AG08395 (cell line): ENCODE measurements at regions not wholly inside any gene's neighbourhood (a gene's known extent, or its start where the extent isn't known, plus 50 kb on each side); places are given as distances from the start of the nearest gene placed in this dataset.
"Not testable (repeated sequence)": the region's sequence is repeated elsewhere in the genome, so short reads cannot be mapped to it uniquely, and the experiment has no call there.

Experiments used
- DNase-seq: peaks from one replicate; pipeline ENCODE4 v3.0.0; 2012; ENCODE audit warnings: mixed read lengths, low spot score

- no peak for DNase-seq
These were observed 273.3 kb upstream of the IRAK1BP1 start for GRCh38 chr6:78593898-78594667.

GRCh38 chr6:78594668-78595066, 272.7 kb upstream of the IRAK1BP1 start:
- no peak for DNase-seq

- no peak for DNase-seq
These were observed 269.4 kb upstream of the IRAK1BP1 start for GRCh38 chr6:78597966-78598365.

- peak; percentile 77 for DNase-seq
These were observed 268.4 kb upstream of the IRAK1BP1 start for GRCh38 chr6:78598966-78599365.

GRCh38 chr6:78599526-78599925, 267.8 kb upstream of the IRAK1BP1 start:
- no peak for DNase-seq

- DNase-seq, result peak; percentile 54
These were observed 261.4 kb upstream of the IRAK1BP1 start for GRCh38 chr6:78605909-78606446.

GRCh38 chr6:78607189-78607588, 260.2 kb upstream of the IRAK1BP1 start:
- DNase-seq, result peak; percentile 27

GRCh38 chr6:78611102-78611620, 256.2 kb upstream of the IRAK1BP1 start:
- no peak for DNase-seq

GRCh38 chr6:78611886-78612480, 255.4 kb upstream of the IRAK1BP1 start:
- DNase-seq, result peak; percentile 30

- no peak for DNase-seq
These were observed 252.4 kb upstream of the IRAK1BP1 start for GRCh38 chr6:78614961-78615360.

- peak; percentile 20 for DNase-seq
These were observed 251.9 kb upstream of the IRAK1BP1 start for GRCh38 chr6:78615430-78615904.

GRCh38 chr6:78618970-78619369, 248.4 kb upstream of the IRAK1BP1 start:
- DNase-seq, result no peak

- no peak for DNase-seq
These were observed 243.8 kb upstream of the IRAK1BP1 start for GRCh38 chr6:78623554-78623953.

GRCh38 chr6:78629154-78629721, 238.1 kb upstream of the IRAK1BP1 start:
- peak; percentile 52 for DNase-seq

GRCh38 chr6:78629836-78630235, 237.5 kb upstream of the IRAK1BP1 start:
- no peak for DNase-seq

GRCh38 chr6:78631976-78632375, 235.4 kb upstream of the IRAK1BP1 start:
- no peak for DNase-seq

- no peak for DNase-seq
These were observed 227.9 kb upstream of the IRAK1BP1 start for GRCh38 chr6:78639111-78640110.

GRCh38 chr6:78643976-78644375, 223.4 kb upstream of the IRAK1BP1 start:
- DNase-seq, result not testable (repeated sequence)

GRCh38 chr6:78646542-78647415, 220.6 kb upstream of the IRAK1BP1 start:
- DNase-seq, result not testable (repeated sequence)

- not testable (repeated sequence) for DNase-seq
These were observed 201.5 kb upstream of the IRAK1BP1 start for GRCh38 chr6:78665819-78666218.
